GM19035 (cell line): ENCODE measurements at regions not wholly inside any gene's neighbourhood (a gene's known extent, or its start where the extent isn't known, plus 50 kb on each side); places are given as distances from the start of the nearest gene placed in this dataset.
"Not testable (repeated sequence)": the region's sequence is repeated elsewhere in the genome, so short reads cannot be mapped to it uniquely, and the experiment has no call there.

Experiments used
- ATAC-seq: cut with Tn5 transposase; IDR thresholded peaks from one replicate; pipeline ENCODE4 v1.9.1; 2021; ENCODE audit not compliant: unreplicated experiment

GRCh38 chr13:44815623-44816022, 173.6 kb downstream of the NUFIP1 start:
- ATAC-seq, result no peak

GRCh38 chr13:44814836-44815235, 174.4 kb downstream of the NUFIP1 start:
- no peak for ATAC-seq

- no peak for ATAC-seq
Measured at GRCh38 chr13:44814161-44814560, 175.1 kb downstream of the NUFIP1 start.

- ATAC-seq, result no peak
Measured at GRCh38 chr13:44812818-44813217, 176.5 kb downstream of the NUFIP1 start.

GRCh38 chr13:44810061-44810840, 179.0 kb downstream of the NUFIP1 start:
- no peak for ATAC-seq

DNA sequence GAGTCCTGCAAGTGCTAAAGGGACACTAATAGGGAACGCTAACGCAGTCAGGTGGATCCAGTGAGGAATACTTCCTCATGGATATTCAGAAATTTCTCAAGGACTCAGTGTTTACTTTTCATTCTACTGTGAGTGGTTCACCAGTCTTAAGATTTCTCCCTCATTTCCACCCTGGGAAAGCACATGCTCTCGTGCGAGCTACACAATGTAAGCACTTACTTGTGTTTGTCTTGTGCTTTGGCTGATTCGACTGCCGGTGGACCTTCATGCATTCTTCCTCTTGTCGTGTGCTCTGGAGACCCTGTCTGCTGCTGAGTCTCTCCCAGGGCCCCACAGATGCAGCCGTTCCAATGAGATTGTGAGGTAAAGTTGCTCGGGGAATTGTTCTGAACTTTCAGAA, 180.1 kb downstream of the NUFIP1 start:
- ATAC-seq, result no peak

DNA sequence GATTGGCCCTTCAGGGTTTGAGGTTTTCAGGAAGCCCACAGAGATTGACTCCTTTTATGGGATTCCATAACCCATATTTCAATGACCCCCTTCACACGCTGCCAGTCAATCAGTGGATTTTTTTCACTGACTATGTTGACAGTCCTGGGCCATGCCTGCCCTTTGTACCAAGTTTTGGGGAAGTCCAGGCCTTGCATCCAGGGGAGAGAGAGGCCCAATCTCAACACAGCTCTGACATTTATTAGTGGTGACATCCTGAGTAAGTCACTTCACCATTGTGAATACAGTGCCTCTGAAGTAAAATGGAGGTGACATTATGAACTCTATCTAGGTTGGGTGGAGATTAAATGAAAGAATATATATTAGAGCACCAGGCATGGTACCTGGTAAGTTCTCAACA, 181.1 kb downstream of the NUFIP1 start:
- ATAC-seq, result no peak

DNA sequence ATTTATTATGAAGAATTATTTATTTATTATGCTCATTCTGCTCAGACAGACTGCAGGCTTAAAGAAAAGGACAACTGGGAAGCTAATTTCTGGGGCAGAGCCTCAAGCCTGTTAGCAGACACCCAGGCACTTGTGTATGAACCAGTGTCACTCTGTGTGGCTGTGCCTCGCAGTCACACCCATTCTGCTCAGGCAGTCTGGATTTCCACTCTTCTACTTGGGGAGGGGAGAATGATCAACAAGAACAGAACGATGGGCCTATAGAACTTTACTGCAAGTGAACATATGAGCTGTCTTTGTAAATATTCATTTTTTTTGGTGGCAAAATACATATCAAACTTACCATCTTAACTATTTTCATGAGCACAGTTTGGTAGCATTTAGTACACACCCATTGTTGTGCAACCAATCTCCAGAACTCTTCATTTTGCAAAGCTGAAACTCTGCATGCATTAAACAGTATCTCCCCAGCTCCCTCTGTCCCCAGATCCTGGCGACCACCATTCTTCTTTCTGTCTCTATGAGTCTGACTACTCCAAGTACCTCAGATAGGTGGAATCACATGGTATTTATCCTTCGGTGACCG, 181.7 kb downstream of the NUFIP1 start:
- ATAC-seq, result no peak

- no peak for ATAC-seq
Measured at GRCh38 chr13:44806826-44807225, 182.4 kb downstream of the NUFIP1 start.

- no peak for ATAC-seq
Measured at GRCh38 chr13:44805585-44805984, 183.7 kb downstream of the NUFIP1 start.

DNA sequence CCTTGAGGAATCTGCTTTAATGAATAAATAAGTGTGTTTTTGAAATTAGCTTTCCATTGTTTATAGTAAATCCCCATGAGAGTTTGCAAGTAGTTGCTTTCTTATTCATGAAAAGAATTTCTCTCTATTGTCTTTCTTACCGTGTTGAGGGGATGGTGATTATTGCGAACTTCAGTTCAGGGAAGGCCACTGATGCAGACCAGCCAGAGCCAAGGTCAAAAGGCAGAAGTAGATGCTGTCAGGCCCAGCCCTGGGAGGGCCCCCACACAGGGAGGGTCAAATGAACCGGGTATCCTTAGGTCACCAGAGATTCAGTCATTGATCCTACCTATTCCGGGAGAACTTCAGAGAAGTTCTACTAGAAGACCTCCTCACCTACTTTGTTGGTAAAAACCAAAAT, 185.9 kb downstream of the NUFIP1 start:
- no peak for ATAC-seq

GRCh38 chr13:44802491-44802890, 186.8 kb downstream of the NUFIP1 start:
- no peak for ATAC-seq

DNA sequence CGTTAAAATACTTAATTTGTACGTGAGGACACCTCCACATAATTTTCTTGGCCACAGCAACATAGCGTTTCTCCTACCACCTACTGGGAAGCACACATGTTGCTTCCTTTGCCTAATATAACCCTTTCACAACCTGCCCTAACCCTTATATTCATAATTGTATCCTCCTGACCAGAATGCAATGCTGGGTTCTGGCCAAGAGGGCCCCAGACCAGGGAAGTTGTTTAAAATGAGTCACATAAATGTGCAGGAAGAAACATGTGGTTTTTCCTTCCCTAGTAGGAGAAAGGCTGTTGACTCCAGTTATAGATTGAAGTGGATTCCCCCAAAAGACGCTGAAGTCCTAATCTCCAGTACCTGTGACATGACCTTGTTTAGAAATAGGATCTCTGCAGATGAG, 187.3 kb downstream of the NUFIP1 start:
- ATAC-seq, result no peak

GRCh38 chr13:44800626-44801025, 188.6 kb downstream of the NUFIP1 start:
- ATAC-seq, result no peak

DNA sequence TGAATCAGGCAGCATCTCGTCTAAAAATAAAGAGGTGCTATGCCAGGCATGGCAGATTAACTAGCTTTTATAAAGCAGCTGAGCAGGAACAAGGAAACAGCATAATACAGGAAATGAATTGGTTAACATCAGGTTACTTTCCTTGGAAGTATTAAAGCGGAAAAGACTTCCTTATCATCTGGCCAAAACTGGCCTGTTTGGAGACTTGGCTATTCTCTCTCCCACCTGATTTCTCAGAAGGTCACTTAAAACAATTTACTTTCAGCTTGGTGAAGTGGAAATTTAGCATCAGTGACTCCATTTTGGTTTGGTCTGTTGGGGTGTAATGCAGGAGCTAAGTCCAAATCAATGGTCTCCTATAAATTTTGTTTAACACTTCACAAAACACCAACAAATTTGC, 191.6 kb downstream of the NUFIP1 start:
- no peak for ATAC-seq

GRCh38 chr13:44796597-44797490, 192.4 kb downstream of the NUFIP1 start:
- no peak for ATAC-seq

DNA sequence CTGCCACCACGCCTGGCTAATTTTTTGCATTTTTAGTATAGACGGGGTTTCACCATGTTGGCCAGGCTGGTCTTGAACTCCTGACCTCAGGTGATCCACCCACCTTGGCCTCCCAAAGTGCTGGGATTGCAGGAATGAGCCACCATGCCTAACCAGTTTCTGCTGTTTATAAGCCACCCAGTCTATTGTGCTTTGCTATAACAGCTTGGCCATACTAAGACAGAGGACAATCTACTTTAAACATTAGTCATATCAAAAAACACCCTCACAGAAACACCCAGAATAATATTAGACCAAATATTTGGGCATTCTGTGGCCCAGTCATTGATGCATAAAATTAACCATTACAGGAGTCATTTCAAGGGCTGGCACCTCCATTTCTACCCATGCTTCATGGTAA, 193.2 kb downstream of the NUFIP1 start:
- ATAC-seq, result not testable (repeated sequence)

GRCh38 chr13:44795176-44795575, 194.1 kb downstream of the NUFIP1 start:
- ATAC-seq, result no peak

DNA sequence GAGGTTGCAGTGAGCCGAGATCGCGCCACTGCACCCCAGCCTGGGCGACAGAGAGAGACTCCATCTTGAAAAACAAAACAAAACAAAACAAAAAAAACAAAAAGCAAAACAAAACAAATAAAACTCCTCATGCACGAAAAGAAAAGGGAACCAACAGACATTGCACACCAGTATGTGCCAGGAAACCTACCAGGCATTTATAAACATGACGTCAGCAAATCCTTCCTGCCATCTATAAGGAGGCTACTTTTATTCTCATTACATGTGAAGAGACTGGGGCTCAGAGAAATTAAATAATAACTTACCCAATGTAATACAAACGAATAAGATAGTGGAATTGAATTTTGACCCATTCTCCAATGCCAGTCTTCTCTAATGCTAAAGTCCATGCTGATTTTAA, 197.2 kb downstream of the NUFIP1 start:
- ATAC-seq, result no peak

DNA sequence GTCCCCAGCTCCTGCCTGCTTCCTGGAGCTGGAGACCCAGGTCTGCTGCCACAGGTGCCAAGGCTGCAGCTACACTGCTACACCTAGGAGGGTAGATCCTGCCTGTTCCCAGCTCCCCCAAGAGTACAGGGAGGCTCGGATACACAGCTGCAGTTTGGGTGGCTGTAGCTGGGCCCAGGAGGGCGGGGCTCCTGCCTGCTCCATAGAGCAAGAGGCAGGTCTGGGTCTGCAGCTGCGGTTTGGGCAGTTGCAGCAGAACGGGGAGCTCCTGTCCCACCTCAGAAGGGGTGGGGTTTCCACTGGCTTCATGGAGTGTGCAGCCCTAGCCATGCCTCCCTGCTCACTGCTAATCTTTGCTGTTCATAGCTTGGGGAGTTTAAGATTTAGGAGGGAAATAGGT, 199.0 kb downstream of the NUFIP1 start:
- no peak for ATAC-seq

- no peak for ATAC-seq
Measured at GRCh38 chr13:44787617-44788016, 201.7 kb downstream of the NUFIP1 start.

- ATAC-seq, result no peak
Measured at GRCh38 chr13:44786756-44787155, 202.5 kb downstream of the NUFIP1 start.
